GM12878 (cell line): ENCODE measurements at regions not wholly inside any gene's neighbourhood (a gene's known extent, or its start where the extent isn't known, plus 50 kb on each side); places are given as distances from the start of the nearest gene placed in this dataset.

Experiments used
- ATAC-seq: fragments of 200-7000 bp; cut with Tn5 transposase; 3 replicates; pipeline ENCODE4 v1.9.1; 2020; ENCODE audit warnings: mild to moderate bottlenecking, moderate library complexity
- BruUV-seq: library from RNA; stranded (reverse); fragments of 400-500 nt; replicated peaks from 2 replicates; lab custom pipeline; 2021; lab: Mats Ljungman, UMichigan
- CTCF ChIA-PET: fragments of 300-600 bp; sonication (Branson Sonifier 250); formaldehyde crosslinking; extraction: SDS; loops from one replicate; lab custom pipeline; 2021; ENCODE audit warnings: inconsistent platforms; lab: Yijun Ruan, JAX
- POLR2A ChIA-PET: fragments of 350-600 bp; formaldehyde crosslinking; extraction: SDS; loops from one replicate; lab custom pipeline; 2021; ENCODE audit warnings: inconsistent platforms; lab: Charles Lee
- RAD21 ChIA-PET: fragments of 300-600 bp; sonication (Branson Sonifier 250); formaldehyde crosslinking; loops from one replicate; lab custom pipeline; 2023; ENCODE audit warnings: antibody characterized with exemption; ENCODE audit not compliant: unreplicated experiment; lab: Charles Lee
- SMC1A ChIA-PET: fragments of 300-600 bp; sonication (Branson Sonifier 250); formaldehyde crosslinking; loops from one replicate; lab custom pipeline; 2023; ENCODE audit not compliant: unreplicated experiment, uncharacterized antibody; lab: Charles Lee
- DNase-seq: peaks from one replicate; pipeline ENCODE4 v3.0.0-alpha.2; 2011; ENCODE audit warnings: low read depth, low spot score
- FAIRE-seq: peaks from 3 replicates; lab custom pipeline; 2011; peaks lifted over from hg19 to GRCh38; lab: Jason Lieb, UNC
- H2AFZ ChIP-seq: 2 replicates; pipeline ENCODE4 v1.6.0; 2011; ENCODE audit warnings: low read depth, low read length, control low read depth; ENCODE audit not compliant: control insufficient read depth
- H3K27ac ChIP-seq: 2 replicates; pipeline ENCODE4 v1.5.1; 2011; ENCODE audit warnings: control low read depth; ENCODE audit not compliant: control insufficient read depth, insufficient read depth
- H3K27me3 ChIP-seq, 2 experiments: replicated peaks in 1 of 2; 2 replicates each; pipeline versions ENCODE4 v1.6.0 to v1.6.1; 2011; ENCODE audit warnings: low read length in 1 of 2; ENCODE audit not compliant: control insufficient read depth in 2 of 2, insufficient read depth in 2 of 2
- H3K36me3 ChIP-seq, 2 experiments: 2 replicates each; pipeline ENCODE4 v1.5.1; 2011; ENCODE audit warnings: low read length in 1 of 2; ENCODE audit not compliant: control insufficient read depth in 2 of 2, insufficient read depth in 2 of 2
- H3K4me1 ChIP-seq: 2 replicates; pipeline ENCODE4 v1.6.1; 2011; ENCODE audit warnings: mild to moderate bottlenecking, low read length, moderate library complexity, mixed read lengths; ENCODE audit not compliant: control insufficient read depth, insufficient read depth
- H3K4me2 ChIP-seq: 2 replicates; pipeline ENCODE4 v1.6.0; 2011; ENCODE audit warnings: control low read depth; ENCODE audit not compliant: control insufficient read depth, insufficient read depth
- H3K4me3 ChIP-seq: fragments of 200-600 bp; sonication (generic); 2 replicates; pipeline ENCODE4 v1.5.1; 2016
- H3K79me2 ChIP-seq: 2 replicates; pipeline ENCODE4 v1.6.0; 2011; ENCODE audit warnings: low read length; ENCODE audit not compliant: control insufficient read depth, insufficient read depth
- H3K9ac ChIP-seq: 2 replicates; pipeline ENCODE4 v1.8.0; 2011; ENCODE audit warnings: low read length, control low read depth, mixed read lengths; ENCODE audit not compliant: control insufficient read depth, insufficient read depth
- H3K9me3 ChIP-seq: replicated peaks from 3 replicates; pipeline ENCODE4 v1.5.1; 2011; ENCODE audit warnings: mild to moderate bottlenecking, low read length; ENCODE audit not compliant: control insufficient read depth, insufficient read depth
- H4K20me1 ChIP-seq: 2 replicates; pipeline ENCODE4 v1.6.0; 2011; ENCODE audit not compliant: control insufficient read depth, insufficient read depth
- CBX3 ChIP-seq: fragments of 200-600 bp; sonication (generic); IDR thresholded peaks from 2 replicates; pipeline ENCODE4 v1.6.1; 2016; ENCODE audit warnings: low read depth, borderline replicate concordance
- CEBPB ChIP-seq, 2 experiments: fragments of 150-350 bp in 1 of 2; IDR thresholded peaks; 2 replicates each; pipeline ENCODE4 v1.6.1; 2012 to 2014; ENCODE audit warnings: low read depth in 2 of 2, low read length in 2 of 2, borderline replicate concordance in 1 of 2, inconsistent platforms in 1 of 2
- JUNB ChIP-seq: IDR thresholded peaks from 2 replicates; pipeline ENCODE4 v1.6.1; 2016; ENCODE audit warnings: antibody characterized with exemption, mild to moderate bottlenecking
- MEF2B ChIP-seq: fragments of 450-650 bp; IDR thresholded peaks from 2 replicates; pipeline ENCODE4 v1.6.1; 2018; ENCODE audit warnings: mild to moderate bottlenecking, moderate library complexity; ENCODE audit not compliant: partially characterized antibody, poor library complexity, severe bottlenecking
- NKRF ChIP-seq: fragments of 450-650 bp; conservative IDR thresholded peaks from 2 replicates; pipeline ENCODE4 v1.6.1; 2017; ENCODE audit warnings: mild to moderate bottlenecking, moderate library complexity
- PAX5 ChIP-seq: IDR thresholded peaks from 2 replicates; pipeline ENCODE4 v1.6.1; 2011; ENCODE audit warnings: low read depth, low read length, borderline replicate concordance
- USF2 ChIP-seq: IDR thresholded peaks from 2 replicates; pipeline ENCODE4 v1.6.1; 2011; ENCODE audit warnings: low read depth, low read length, improper control_type of control experiment, borderline replicate concordance
- ZBTB4 ChIP-seq: fragments of 450-650 bp; formaldehyde crosslinking; IDR thresholded peaks from 2 replicates; pipeline ENCODE4 v1.4.0; 2022; ENCODE audit warnings: mild to moderate bottlenecking, moderate library complexity
- WGBS: methylation state at CpG from one replicate; pipeline ENCODE4 v1.1.6; 2016; ENCODE audit warnings: low lambda C conversion rate; ENCODE audit not compliant: insufficient replicate concordance, insufficient coverage; ENCODE audit errors: missing lambda C conversion rate; 5-methylcytosine and 5-hydroxymethylcytosine counted together
- in situ Hi-C: fragments of 300-500 bp; cut with MboI; formaldehyde crosslinking; loops from 9 replicates; pipeline ENCODE4 v1.14.3; 2018; ENCODE audit warnings: mixed read lengths
- intact Hi-C: fragments of 100-400 bp; cut with micrococcal nuclease; formaldehyde crosslinking; loops from one replicate; pipeline ENCODE4 v1.14.2; 2022; ENCODE audit not compliant: unreplicated experiment

GRCh38 chrY:15343522-15343921, 819.2 kb downstream of the NLGN4Y start:
- Histone ChIP-seq H3K4me1 (no peaks in the 10 kb centered on the region), H3K36me3 (no peaks in the 10 kb centered on the region), H2AFZ (no peak overlapping the region), H4K20me1 (no peaks in the 10 kb centered on the region), H3K4me3 (no peak overlapping the region), H3K4me2 (no peak overlapping the region), H3K27me3 (no peaks in the 10 kb centered on the region), H3K27ac (no peak overlapping the region), H3K9ac (no peak overlapping the region), H3K9me3 (no peaks in the 10 kb centered on the region), H3K79me2 (no peaks in the 10 kb centered on the region)
- no TSS peak for BruUV-seq
- SMC1A ChIA-PET: no interaction called here
- DNase-seq (no peak), FAIRE-seq (no peak), ATAC-seq (no peak)
- RAD21 ChIA-PET: no interaction called here
- intact Hi-C loops: no loop called here
- CTCF ChIA-PET: no interaction called here
- no CpG with 5 or more reads among the region's 4 CpGs for WGBS
- in situ Hi-C loops: no loop called here
- TF ChIP-seq ZBTB4 (no peak), USF2 (no peak), NKRF (no peak), PAX5 (no peak), MEF2B (no peak), CEBPB (IDR thresholded peaks at IDR 0.05; ENCODE audit: borderline replicate concordance in 1 of 2, low read depth in 2 of 2, low read length in 2 of 2) (no peak), CBX3 (no peak), JUNB (no peak)
- POLR2A ChIA-PET: no interaction called here
